Fibroblast of pulmonary artery (primary cell): ENCODE measurements at regions not wholly inside any gene's neighbourhood (a gene's known extent, or its start where the extent isn't known, plus 50 kb on each side); places are given as distances from the start of the nearest gene placed in this dataset.
"Not testable (repeated sequence)": the region's sequence is repeated elsewhere in the genome, so short reads cannot be mapped to it uniquely, and the experiment has no call there.

Experiments used
- DNase-seq: peaks from one replicate; pipeline ENCODE4 v3.0.0-alpha.2; 2010; ENCODE audit warnings: low read depth
- H3K4me3 ChIP-seq: replicated peaks from 2 replicates; pipeline ENCODE4 v1.5.1; 2011; ENCODE audit warnings: low read depth, mild to moderate bottlenecking, control low read depth, low read length, moderate library complexity
- TF ChIP-seq, protein P1 (sequence below): IDR thresholded peaks from 2 replicates; pipeline ENCODE4 v1.5.1; 2011; ENCODE audit warnings: mild to moderate bottlenecking, control low read depth, low read length, inconsistent platforms; ENCODE audit errors: missing control alignments

DNA sequence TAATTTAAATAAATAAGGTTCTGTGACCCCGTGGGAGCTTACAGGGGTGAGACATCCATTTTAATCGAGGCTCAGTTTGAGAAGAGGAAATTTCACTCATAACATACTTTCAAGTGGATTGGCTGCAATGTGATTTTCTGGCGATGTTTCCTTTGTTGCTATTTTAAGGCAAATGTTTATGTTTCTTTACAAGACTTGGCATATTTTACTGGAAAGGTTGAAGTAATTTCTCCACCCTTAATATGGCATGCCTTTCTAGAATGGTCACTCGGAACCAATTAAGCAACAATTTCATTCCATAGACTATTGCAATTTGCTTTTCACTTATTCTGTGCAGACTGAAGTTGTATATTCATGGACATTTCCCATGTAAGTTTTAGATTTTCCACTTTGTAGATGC is 438.0 kb upstream of the WWC1 start:
- H3K4me3 ChIP-seq: no peak overlapping the region
- DNase-seq: peak; percentile 70
- TF ChIP-seq, protein P1, sequence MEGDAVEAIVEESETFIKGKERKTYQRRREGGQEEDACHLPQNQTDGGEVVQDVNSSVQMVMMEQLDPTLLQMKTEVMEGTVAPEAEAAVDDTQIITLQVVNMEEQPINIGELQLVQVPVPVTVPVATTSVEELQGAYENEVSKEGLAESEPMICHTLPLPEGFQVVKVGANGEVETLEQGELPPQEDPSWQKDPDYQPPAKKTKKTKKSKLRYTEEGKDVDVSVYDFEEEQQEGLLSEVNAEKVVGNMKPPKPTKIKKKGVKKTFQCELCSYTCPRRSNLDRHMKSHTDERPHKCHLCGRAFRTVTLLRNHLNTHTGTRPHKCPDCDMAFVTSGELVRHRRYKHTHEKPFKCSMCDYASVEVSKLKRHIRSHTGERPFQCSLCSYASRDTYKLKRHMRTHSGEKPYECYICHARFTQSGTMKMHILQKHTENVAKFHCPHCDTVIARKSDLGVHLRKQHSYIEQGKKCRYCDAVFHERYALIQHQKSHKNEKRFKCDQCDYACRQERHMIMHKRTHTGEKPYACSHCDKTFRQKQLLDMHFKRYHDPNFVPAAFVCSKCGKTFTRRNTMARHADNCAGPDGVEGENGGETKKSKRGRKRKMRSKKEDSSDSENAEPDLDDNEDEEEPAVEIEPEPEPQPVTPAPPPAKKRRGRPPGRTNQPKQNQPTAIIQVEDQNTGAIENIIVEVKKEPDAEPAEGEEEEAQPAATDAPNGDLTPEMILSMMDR: no peak

DNA sequence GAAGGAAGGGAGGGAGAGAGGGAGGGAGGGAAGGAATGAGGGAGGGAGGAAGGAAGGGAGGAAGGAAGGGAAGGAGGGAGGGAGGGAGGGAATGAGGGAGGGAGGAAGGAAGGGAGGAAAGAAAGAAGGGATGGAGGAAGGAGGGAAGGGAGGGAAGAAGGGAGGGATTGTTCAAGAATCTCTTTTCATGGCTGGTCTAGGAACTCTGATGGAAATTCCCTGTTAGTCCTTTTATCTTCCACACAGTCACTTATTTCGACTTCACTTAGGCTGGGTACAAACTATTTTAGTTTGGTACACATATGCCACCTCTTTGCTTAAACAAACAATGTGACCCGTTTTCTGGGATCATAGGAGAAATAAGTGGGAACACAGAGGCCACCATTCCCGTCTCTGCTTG is 435.6 kb upstream of the WWC1 start:
- DNase-seq: no peak
- H3K4me3 ChIP-seq: no peak overlapping the region
- TF ChIP-seq, protein P1: no peak

DNA sequence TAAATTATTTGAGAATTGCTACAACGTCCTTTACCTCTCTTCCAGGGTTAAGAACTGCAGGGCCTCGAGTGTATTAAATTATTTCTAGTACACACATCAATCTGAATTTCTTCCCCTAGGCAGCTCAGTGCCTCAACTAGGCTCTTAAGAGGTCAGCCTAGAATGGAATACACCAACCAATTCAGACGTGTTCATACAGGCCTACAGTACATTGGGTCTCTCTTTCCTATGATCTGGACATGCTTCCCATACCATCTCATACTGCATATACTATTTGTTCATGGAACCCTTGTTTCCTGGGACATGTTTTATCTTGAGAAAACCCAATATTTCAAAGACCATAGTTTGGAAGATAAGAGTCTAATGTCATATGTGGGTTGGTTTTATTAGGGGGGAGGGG is 434.1 kb upstream of the WWC1 start:
- H3K4me3 ChIP-seq: no peak overlapping the region
- TF ChIP-seq, protein P1: no peak
- DNase-seq: no peak

DNA sequence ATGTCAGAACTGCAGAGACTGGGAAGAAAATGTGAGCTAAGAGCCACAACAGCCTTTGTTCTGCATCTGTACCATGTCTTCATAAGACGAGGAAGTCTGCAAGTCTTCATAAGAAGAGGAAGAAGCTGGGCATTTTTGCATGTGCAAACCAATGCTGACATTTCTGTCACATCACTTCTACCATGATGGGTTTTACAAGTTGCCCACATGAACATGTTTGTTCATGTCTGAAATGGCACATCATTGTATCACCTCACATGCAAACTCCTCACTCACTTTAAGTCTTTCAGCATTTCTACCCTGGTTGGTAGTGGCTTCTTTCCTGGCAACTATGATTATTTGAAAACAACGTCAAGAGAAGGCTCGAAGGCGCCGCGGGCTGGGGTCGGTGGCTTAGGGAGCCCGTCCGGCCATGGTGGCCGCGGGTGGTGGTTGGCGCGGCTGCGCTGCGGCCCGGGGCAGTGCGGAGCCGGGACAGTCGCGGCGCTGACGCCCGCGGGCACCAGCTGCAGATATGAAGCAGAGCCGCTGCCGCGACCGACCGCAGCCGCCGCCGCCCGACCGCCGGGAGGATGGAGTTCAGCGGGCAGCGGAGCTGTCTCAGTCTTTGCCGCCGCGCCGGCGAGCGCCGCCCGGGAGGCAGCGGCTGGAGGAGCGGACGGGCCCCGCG is 433.1 kb upstream of the WWC1 start:
- not testable (repeated sequence) for DNase-seq, H3K4me3 ChIP-seq

DNA sequence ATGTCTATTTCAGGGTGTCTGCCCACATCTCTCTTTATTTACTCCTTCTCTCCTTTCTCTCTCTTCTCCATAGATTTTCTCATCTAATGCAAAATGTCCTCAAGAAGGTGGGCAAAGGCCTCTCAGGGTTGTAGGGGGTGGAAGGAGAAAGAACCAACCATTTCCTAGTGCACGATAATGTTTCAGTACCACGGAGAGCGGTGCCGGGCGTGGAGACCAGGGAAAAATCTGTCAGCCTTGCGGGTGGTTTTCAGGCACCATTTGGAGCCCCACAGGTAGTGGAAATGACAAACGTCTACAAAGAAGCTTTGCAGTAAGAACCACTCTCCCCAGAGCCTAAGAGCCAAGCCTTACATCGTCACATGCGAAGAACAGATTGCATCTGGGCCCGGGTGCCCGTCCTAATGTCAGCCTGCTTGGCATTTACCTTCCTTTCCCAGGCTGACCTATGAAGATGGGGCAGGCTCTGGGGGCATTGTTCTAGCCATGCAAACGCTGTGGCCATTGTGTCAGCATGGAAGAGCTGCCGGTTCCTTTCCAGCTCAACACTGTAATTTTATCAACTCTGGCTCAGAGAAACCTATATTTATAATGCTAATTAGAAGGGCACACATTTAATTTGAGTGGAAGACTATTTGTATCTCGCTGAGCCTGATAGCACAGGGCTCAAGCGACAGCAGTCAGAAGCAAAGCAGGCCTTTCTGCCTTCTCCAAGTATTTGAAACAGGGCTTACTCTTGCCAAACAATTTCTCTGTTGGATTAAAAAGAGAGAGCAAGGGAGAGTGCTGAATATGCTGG is 430.1 kb upstream of the WWC1 start:
- H3K4me3 ChIP-seq: no peak overlapping the region
- TF ChIP-seq, protein P1: no peak
- DNase-seq: peak; percentile 39

DNA sequence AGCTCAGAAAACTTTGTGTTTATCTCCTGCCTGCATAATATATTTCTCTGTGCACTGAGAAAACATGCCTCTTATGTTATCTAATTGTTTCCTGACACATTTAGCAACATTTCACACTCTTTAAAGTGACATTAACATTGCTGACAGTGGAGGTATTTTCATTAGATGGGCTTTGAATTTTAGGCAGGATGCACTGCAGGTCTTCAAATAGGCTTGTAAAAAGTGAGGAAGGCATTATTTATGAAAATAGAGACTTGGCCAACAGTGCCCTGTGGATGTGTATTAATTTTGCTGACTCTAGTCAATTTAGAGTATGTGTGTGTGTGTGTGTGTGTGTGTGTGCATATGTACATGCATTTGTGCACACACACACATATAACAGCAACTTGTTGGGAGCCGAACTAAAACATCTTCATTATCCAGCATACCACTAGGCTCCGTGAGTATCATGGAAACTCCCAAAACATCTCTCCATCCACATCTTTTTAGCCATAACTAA is 429.5 kb upstream of the WWC1 start:
- TF ChIP-seq, protein P1: no peak
- no peak for DNase-seq
- H3K4me3 ChIP-seq: no peak overlapping the region

DNA sequence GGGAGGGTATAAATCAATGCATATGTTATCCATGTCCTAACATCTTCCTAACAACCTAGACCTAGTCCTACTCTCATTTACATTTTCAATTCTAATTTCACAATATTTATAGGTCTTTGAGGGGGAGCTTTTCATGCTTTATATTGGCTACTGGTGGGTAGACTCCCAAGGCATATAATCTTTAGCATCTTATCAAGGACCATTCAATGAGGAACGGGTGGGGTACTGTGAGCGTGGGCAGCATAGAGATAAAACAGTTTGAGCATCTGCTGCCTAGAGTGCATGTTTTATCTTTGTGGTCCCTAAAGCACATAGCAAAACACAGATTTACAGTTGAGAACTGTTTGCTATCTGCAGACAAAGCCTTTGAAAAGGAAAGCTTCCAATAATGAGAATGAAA is 427.6 kb upstream of the WWC1 start:
- H3K4me3 ChIP-seq: no peak overlapping the region
- TF ChIP-seq, protein P1: no peak
- DNase-seq: no peak
